HG02571 (cell line): ENCODE measurements at regions not wholly inside any gene's neighbourhood (a gene's known extent, or its start where the extent isn't known, plus 50 kb on each side); places are given as distances from the start of the nearest gene placed in this dataset.
"Not testable (repeated sequence)": the region's sequence is repeated elsewhere in the genome, so short reads cannot be mapped to it uniquely, and the experiment has no call there.

Experiments used
- ATAC-seq: cut with Tn5 transposase; IDR thresholded peaks from one replicate; pipeline ENCODE4 v1.9.1; 2021; ENCODE audit warnings: mild to moderate bottlenecking, moderate library complexity; ENCODE audit not compliant: unreplicated experiment

DNA sequence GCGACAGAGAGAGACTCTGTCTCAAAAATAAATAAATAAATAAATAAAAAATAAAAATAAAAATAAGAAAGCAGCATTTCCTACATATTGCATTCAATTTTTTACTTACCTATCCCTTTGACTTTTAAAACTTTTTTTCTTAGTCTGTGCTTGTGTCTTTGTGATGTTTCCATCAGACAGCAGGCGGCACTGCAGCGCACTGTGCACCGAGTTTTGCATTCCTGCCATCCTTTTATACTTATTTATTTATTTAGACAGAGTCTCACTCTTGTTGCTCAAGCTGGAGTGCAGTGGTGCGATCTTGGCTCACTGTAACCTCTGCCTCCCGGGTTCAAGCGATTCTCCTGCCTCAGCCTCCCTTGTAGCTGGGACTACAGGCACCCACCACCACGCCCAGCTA lies 203.9 kb downstream of the SPATA31A1 start:
- not testable (repeated sequence) for ATAC-seq

DNA sequence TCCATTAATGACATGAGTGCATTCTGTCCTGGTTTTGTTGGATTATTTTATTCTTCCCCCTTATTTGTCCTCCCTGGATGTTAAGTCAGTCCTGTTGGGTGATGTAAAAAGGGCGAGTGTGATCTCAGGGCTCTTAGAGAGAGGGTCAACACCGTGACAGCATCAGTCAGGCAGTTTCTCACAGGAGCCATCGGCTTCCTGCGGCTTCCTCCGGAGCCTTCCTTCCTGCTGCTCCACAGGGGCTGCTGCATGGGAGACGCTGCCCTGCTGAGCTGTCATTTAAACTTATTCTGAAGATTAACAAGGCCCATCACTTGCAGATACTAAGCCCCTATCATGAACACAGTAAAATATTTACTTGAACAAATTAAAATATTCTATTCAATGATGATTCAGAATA lies 211.3 kb downstream of the SPATA31A1 start:
- not testable (repeated sequence) for ATAC-seq

DNA sequence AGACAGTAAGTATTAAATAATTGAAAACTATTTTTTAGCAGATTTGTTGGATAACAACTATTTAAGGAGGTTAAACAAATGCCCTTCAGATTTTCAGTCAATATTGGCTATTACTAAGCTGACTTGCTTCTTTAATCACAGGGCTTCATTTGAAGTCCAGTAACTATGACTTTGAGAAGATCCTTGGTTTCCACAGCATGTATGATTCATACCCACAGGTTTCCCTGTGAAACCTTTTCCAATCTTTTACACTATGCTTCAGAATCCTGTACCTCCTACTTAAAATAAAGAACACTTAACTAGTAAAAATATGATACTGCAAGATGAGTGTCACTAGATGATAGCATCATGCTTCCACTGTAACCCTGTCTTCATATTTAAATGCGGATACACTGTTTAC lies 211.9 kb downstream of the SPATA31A1 start:
- not testable (repeated sequence) for ATAC-seq

DNA sequence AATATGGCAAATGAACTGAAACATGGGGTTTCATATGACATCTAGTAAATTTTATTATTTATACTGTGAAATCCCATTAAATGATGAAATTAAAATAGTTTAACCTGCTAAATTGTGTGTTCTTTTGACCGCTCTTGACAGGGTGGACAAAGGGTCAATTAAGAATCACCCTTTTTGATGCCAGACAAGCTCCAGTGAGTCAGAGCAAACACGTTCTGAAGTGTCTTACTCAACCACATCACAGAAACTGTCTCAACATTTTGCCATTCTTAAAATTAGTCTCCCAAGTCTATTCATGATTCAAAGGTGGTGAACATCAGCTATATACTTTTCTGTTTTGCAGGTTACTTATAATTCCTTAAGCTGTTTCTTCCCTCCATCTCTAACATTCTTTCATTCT lies 213.4 kb downstream of the SPATA31A1 start:
- not testable (repeated sequence) for ATAC-seq

DNA sequence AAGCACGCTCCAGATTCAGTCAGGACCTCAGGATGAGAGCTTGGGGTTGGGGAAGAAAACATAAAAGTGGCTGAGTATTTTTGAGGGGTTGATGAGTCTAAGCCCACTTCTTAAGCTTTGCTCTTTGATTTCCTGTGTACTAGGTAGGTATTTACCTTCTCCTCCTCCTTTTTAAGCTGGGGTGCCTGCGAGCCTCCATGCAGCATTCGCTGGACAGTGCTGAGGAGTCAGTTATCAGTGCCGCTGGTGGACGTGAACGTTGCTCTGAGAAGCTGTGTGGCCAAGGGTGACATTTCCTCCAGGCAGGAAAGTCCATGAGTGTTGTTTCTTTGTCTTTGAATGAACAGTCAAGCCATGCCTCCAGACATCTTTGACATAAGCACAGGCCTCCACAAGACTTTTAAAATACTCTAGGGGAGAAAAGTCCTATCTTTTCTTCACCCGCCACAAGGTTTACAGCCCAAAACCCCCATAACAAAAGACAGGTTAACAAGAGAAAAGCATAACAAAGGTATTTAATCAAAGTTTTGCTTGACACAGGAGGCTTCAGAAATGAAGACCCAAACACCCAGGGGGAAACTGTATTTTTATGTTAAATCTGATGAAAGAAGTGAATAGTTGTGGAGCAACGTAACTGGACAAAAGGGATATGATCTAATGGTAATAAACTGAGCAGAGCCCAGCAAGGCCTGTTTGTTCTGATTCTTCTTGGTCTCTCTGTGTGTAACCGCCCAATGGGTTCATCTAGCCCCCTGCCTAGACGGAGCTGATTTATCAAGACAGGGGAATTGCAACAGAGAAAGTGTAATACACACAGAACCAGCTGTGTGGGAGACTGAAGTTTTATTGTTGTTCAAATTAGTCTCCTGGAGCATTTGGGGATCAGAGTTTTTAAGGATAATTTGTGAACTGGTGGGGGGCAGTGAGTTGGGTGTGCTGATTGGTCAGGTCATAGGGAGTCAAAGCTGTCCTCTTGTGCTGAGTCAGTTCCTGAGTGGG lies 217.9 kb downstream of the SPATA31A1 start:
- ATAC-seq = not testable (repeated sequence)

DNA sequence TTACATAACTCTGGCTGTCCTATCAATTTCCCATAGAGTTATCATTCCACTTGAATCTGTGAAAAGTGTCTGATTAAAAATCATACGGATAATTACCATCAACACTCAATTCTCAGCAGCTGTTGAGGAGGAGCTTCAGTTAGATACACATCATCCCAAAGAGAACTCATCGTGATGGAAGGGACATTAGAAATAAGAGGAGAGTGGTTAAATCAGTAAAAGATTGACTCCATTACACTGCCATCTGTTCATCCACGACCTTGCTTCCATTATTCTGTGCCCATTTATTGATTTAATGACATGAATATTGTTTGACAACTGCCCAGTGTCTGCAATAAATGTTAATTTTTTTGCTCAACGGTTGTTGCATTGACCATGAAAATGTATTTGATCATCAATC lies 223.5 kb downstream of the SPATA31A1 start:
- ATAC-seq = not testable (repeated sequence)

DNA sequence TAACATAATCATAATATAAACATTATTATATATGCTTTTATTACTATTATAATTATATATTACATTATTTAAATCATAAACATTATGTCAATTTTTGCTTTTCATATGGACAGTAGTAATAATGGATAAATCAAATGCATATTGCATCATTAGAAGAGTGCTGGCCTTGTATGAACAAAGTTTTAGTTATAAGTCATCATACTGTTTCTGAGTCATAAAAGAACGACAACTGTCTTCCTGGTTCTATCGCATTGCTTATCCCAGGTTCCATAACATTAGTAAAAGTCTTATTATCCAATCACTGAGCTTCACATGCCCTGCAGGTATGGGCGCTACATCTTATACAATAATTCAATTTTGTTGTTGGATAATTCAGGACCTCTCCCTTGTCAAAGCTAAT lies 225.8 kb downstream of the SPATA31A1 start:
- not testable (repeated sequence) for ATAC-seq

DNA sequence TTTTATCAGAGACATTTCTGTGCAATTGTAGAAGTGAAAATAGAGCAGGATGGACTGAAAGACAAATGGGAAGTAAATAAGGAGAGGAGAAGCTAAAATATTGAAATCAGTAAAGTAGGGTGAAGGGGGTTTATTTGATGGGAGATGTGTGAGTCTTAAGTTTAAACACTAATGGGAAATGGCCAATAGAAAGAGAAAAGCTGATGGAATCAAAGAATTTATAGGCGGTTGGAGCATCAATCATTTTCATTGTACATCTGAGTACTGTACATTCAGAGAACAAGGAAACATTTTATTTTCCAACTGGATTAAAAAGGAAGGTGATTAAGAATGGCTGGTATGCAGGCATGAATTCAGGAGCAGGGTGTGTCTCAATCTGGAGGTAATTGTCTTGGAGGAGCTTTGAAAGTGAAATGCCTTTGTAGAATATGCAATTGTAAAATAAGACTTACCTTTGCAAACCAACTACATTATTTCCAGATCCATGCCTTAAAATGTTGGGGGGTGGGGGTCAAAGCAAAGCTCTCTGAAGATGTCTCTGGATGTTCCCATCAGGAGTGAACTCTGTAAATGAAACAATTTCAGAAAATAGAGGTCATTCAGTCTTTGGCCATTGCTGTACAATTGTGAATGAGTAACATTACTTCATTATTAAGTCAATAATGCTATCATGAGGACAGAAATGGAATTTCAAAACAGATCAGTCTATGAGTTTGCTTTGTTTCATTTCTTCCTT lies 227.4 kb downstream of the SPATA31A1 start:
- ATAC-seq = not testable (repeated sequence)

DNA sequence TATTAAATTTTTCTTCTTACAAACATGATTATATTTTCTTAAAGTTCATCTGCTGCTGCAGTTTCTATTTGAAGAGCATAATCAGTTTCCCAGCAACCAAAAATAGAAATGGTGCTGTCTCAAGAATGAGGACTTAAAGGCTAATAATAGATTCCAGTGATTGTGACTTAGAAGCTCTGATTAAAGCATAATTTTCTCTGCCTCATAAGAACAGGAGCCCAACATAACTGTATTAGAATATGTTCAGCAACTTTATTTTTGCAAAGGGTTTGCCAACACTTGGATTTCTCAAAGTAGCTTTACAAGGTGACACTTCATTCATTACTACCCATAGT lies 227.9 kb downstream of the SPATA31A1 start:
- ATAC-seq = not testable (repeated sequence)

DNA sequence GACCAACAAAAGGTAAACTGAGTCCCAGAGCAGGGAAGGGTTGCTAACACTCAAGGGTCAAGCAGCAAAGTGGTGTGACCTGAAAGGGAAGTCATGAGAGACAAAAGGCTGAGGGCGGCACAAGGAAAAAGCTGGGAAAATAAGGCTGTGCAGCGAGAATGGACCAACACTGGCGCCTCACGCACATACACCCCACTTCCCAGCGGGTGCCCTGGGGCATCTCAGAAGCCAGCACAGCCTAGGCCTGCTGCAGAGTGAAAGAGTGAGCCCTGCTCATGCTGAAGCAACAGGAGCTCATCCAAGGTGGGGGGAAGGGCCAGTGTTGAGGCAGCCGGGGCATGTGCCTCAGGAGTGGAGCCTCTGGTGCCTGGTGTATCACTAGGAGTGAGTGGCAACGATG lies 229.8 kb downstream of the SPATA31A1 start:
- not testable (repeated sequence) for ATAC-seq

DNA sequence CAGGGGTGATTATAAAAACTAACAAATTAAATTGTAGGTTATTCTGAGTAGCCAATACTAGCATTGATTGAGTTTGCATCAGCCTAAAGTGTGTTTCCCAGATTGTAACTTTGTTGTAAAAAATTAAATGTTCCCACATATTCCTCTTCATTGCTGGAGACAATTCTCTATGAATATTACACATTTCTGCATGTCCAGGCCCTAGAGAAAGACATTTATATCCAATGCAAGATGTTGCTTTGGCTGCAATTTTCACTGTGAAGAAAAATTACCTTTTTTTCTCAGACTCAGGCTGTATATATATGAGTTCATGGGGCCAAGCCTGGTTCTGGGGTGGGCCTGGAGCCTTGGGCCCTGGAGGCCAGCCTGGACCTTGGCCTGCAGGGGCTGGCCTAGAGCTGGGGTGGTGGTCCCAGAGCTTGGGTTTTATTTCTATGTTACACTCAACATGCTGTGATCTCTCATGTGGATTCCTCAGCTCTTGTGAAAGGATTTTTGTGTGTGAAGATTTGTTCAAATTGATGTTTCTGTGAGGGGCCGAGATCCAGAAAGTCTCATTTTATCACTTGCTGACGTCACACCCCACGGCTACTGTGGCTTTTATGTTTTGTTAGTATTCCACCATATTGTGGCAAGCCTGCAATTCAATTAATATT lies 232.5 kb downstream of the SPATA31A1 start:
- no peak for ATAC-seq

DNA sequence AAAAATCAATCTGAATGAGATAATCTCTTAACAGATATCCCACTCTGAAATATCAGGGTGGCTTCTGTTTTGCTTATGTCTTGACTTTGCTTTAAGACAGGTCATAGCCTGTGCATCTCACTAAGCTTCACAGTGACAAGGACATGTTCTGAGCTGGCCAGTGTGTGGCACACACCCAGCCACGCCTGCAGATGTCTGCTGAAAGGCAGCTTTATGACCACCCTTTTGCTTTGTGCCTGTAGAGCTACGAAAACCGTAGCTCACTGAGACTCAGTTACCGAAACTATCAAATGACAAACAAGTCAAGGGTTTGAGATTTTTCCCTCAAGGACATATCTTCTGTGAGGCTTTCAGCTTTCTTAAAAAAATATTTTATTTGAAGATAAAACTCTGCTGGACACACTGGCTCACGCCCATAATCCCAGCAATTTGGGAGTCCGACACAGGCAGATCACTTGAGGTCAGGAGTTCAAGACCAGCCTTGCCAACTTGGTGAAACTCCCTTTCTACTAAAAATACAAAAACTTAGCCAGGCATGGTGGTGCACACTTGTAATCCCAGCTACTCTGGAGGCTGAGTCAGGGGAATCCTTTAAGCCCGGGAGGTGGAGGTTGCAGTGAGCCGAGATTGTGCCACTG lies 233.2 kb downstream of the SPATA31A1 start:
- no peak for ATAC-seq

DNA sequence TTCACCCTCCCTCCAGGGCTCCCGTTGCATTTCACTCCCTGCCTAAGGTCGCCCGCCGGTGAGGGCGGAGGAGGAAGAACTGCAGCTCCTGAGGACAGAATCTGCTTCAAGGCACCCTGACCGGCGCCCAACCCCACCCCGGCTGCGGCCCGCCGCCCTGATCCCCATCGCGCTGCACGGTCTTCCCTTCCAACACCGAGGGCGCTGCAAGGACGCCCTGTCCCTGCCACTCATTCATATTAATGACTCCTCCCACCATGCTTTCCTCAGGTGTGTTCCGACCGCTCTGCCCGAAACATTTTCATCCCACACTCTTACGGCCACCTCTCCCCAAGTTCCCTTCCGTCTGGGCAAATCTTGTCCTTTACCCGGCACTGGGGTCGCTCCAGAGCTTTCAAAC lies 248.6 kb downstream of the SPATA31A1 start:
- ATAC-seq = not testable (repeated sequence)

DNA sequence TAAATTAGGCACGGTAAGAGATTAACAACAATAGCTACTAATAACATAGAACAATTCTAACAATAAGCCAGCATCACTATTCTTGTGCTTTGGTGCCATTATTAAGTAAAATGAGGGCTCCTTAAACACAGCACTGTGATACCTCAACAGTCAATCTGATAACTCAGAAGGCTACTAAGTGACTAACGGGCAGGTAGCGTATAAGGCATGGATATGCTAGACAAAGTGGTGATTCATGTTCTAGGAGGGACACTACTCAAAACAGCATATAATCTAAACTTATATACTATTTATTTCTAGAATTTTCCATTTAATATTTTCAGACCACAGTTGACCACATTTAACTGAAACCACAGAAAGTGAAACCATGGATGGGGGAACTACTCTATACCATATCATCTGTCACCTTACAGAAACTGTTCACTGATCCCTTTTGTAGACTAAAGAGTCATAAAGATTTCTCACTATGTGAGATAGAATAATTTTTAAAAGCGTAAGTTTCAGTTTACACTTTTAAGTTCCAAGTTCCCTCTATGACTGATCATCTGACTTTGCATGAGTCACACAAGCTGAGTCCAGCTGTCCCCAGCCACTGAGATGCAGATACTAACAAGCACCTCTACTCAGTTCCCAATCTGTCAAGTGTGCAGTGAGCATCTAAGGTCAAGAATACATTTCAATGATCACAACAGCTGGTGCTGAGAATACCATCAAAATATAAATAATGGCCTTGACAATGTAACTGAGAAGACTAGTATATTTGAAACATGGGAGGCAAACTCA lies 256.2 kb downstream of the SPATA31A1 start:
- ATAC-seq = peak; percentile 98

DNA sequence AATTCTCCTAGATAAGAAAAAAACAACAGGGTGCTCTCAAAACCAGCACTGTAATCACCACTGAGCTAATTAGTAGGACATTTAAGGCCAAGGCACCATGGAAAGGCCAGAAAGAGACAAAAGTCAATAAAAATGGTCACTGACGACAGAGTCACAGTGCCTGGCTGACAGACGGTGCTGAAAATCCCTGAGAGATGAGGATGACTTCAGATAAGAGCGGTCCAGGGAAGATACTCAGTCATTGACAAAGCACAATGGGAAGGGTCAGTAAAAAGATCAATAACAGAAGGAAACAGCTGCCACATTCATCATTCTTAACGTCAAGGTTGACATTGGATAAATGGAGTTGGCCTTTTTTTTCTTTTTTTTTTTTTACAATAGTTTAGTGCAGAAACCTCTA lies 261.0 kb downstream of the SPATA31A1 start:
- ATAC-seq = not testable (repeated sequence)

DNA sequence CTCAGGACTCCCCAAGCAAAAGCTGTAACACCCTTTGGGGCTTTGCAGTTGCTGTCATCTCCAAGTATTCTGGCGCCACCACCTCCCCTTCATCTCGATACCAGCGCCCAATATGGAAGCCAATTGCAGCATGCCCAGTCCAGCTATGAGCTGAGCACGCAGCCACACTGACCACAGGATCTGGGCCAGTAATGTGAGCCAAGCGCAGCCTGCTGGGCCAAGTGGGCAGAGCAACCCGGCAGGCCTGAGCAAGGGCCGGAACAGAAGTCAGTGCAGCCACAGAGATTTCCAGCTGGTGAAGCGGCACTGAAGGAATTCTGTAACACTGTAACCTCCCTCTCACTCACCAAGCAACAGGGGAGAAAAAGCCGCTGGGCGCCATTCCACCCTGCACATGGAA lies 268.6 kb downstream of the SPATA31A1 start:
- not testable (repeated sequence) for ATAC-seq

DNA sequence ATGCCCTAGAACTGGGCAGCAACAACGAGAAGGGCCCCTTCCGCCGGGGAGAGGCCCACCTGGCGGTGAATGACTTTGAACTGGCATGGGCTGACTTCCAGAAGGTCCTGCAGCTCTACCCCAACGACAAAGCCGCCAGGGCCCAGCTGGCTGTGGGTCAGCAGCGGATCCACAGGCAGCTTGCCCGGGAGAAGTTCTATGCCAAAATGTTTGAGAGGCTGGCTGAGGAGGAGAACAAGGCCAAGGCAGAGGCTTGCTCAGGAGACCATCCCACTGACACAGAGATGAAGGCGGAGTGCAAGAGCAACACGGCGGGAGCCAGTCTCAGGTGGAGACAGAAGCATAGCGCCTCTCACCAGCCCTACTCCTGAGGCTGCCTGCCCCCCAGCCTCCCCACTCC lies 276.6 kb downstream of the SPATA31A1 start:
- ATAC-seq = not testable (repeated sequence)

DNA sequence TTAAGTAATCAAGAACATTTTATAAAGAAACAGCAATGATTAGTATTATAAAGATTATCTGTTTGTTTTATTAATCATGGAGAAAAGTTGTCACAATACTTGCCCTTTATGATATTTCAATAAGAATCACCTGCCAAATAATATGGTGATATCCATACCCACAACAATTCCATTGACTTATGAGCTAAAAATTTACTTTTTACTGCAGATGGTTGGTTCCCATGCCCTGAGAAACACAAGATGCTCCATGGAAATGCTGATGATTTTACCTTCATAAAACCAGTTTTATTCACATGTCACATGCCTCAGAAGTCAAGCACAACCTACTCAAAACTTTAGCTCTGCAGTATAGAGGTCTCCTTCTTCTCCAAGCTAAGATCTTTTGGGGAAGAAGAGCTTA lies 293.6 kb downstream of the SPATA31A1 start:
- ATAC-seq = not testable (repeated sequence)

DNA sequence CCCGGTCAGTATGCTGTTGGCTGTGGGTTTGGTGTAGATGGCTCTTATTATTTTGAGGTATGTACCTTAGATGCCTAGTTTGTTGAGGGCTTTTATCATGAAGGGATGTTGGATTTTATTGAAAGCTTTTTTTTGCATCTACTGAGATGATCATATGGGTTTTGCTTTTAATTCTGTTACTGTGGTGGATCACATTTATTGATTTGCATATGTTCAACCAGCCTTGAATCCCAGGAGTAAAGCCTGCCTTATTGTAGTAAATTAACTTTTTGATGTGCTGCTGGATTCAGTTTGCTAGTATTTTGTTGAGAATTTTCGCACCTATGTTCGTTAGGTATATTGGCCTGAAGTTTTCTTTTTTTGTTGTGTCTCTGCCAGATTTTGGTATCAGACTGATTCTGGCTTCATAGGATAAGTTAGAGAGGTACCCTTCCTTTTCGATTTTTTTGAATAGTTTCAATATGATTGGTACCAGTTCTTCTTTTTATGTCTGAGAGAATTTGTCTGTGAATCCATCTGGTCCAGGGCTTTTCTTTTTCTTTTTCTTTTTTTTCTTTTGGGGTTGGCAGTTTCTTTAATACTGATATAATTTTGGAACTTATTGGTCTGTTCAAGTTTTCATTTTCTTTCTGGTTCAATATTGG lies 301.6 kb downstream of the SPATA31A1 start:
- ATAC-seq = not testable (repeated sequence)

DNA sequence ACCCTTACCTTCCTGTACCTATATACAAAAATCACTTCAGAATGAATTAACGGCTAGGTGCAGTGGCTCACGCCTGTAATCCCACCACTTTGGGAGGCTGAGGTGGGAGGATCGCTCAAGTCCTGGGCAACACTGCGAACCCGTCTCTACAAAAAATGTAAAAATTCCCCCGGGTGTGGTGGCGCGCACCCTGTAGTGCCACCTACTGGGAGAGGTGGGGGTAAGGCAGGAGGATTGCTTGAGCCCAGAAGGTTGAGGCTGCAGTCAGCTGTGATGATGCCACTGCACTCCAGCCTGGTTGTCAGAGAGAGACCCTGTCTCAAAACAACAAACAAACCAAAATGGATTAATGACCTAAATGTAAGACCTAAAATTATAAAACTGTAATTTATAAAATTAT lies 307.6 kb downstream of the SPATA31A1 start:
- not testable (repeated sequence) for ATAC-seq
